GM12872 (cell line): ENCODE measurements at regions not wholly inside any gene's neighbourhood (a gene's known extent, or its start where the extent isn't known, plus 50 kb on each side); places are given as distances from the start of the nearest gene placed in this dataset.
A peak's percentile ranks its signal among the peaks of the same experiment; 100 is the strongest.

Source experiments
- CTCF ChIP-seq: IDR thresholded peaks from 3 replicates; pipeline ENCODE4 v1.5.1; 2011; ENCODE audit warnings: low read depth, mild to moderate bottlenecking, low read length, moderate library complexity; ENCODE audit not compliant: insufficient read depth

GRCh38 chr13:78806457-78806856 lies 147.5 kb upstream of the OBI1 start:
- TF ChIP-seq CTCF = peak; percentile 58; the same call in 2 of the 3 replicates

GRCh38 chr13:78802912-78803311 lies 144.0 kb upstream of the OBI1 start:
- TF ChIP-seq CTCF = no peak

GRCh38 chr13:78787190-78787589 lies 128.2 kb upstream of the OBI1 start:
- TF ChIP-seq CTCF = no peak

GRCh38 chr13:78786459-78786858 lies 127.5 kb upstream of the OBI1 start:
- TF ChIP-seq CTCF = no peak

- TF ChIP-seq CTCF = no peak
These were observed 126.8 kb upstream of the OBI1 start for GRCh38 chr13:78785764-78786163.

- TF ChIP-seq CTCF = no peak
These were observed 125.2 kb upstream of the OBI1 start for GRCh38 chr13:78784014-78784750.

- no peak for TF ChIP-seq CTCF
These were observed 121.8 kb upstream of the OBI1 start for GRCh38 chr13:78780708-78781107.
